ENCODE measurements at regions not wholly inside any gene's neighbourhood (a gene's known extent, or its start where the extent isn't known, plus 50 kb on each side); places are given as distances from the start of the nearest gene placed in this dataset.

GRCh38 chr6:14690120-14691056 lies 555.5 kb upstream of the JARID2 start:
- intact Hi-C loops (cut with DNase I; ENCODE audit: low total_unique reads) (no loop called here), in situ Hi-C loops (cut with MboI; ENCODE audit: low sequenced_read_pairs in 4 of 4) (no loop called here)
- no peaks in the 10 kb centered on the region for H3K9me3 ChIP-seq
- H3K27me3 ChIP-seq, result no peaks in the 10 kb centered on the region
- H3K36me3 ChIP-seq, result no peaks in the 10 kb centered on the region
- DNase-seq (no peak), ATAC-seq (no peak)
- no peak overlapping the region for H3K27ac ChIP-seq
- H3K4me1 ChIP-seq, result no peaks in the 10 kb centered on the region
- TF ChIP-seq CTCF (IDR thresholded peaks at IDR 0.05 in 4 of 5, conservative IDR thresholded peaks at IDR 0.05 in 1 of 5) (no peak), POLR2A (IDR thresholded peaks at IDR 0.05) (no peak)
- no peak overlapping the region for H3K4me3 ChIP-seq

GRCh38 chr6:14692208-14692607 lies 553.7 kb upstream of the JARID2 start:
- no peaks in the 10 kb centered on the region for H3K27me3 ChIP-seq
- H3K9me3 ChIP-seq, result no peaks in the 10 kb centered on the region
- no peaks in the 10 kb centered on the region for H3K4me1 ChIP-seq
- TF ChIP-seq CTCF (IDR thresholded peaks at IDR 0.05 in 4 of 5, conservative IDR thresholded peaks at IDR 0.05 in 1 of 5), result no peak
- no peak for TF ChIP-seq POLR2A (IDR thresholded peaks at IDR 0.05)
- no peaks in the 10 kb centered on the region for H3K36me3 ChIP-seq
- no peak overlapping the region for H3K27ac ChIP-seq
- in situ Hi-C loops (cut with MboI; ENCODE audit: low sequenced_read_pairs in 4 of 4) (no loop called here), intact Hi-C loops (cut with DNase I; ENCODE audit: low total_unique reads) (no loop called here)
- H3K4me3 ChIP-seq, result no peak overlapping the region
- no peak for ATAC-seq
- no peak for DNase-seq

GRCh38 chr6:14693301-14694192 lies 552.3 kb upstream of the JARID2 start:
- ATAC-seq, result no peak
- DNase-seq, result no peak
- Histone ChIP-seq H3K27me3 (no peaks in the 10 kb centered on the region), H3K9me3 (no peaks in the 10 kb centered on the region), H3K4me1 (no peaks in the 10 kb centered on the region), H3K4me3 (no peak overlapping the region), H3K36me3 (no peaks in the 10 kb centered on the region), H3K27ac (no peak overlapping the region)
- intact Hi-C loops (cut with DNase I; ENCODE audit: low total_unique reads), result no loop called here
- TF ChIP-seq CTCF (IDR thresholded peaks at IDR 0.05 in 4 of 5, conservative IDR thresholded peaks at IDR 0.05 in 1 of 5), result no peak
- no peak for TF ChIP-seq POLR2A (IDR thresholded peaks at IDR 0.05)
- in situ Hi-C loops (cut with MboI; ENCODE audit: low sequenced_read_pairs in 4 of 4), result no loop called here

GRCh38 chr6:14694308-14694707 lies 551.6 kb upstream of the JARID2 start:
- DNase-seq (no peak), ATAC-seq (no peak)
- Histone ChIP-seq H3K27me3 (no peaks in the 10 kb centered on the region), H3K9me3 (no peaks in the 10 kb centered on the region), H3K4me1 (no peaks in the 10 kb centered on the region), H3K36me3 (no peaks in the 10 kb centered on the region), H3K27ac (no peak overlapping the region), H3K4me3 (no peak overlapping the region)
- intact Hi-C loops (cut with DNase I; ENCODE audit: low total_unique reads), result no loop called here
- in situ Hi-C loops (cut with MboI; ENCODE audit: low sequenced_read_pairs in 4 of 4), result no loop called here
- TF ChIP-seq CTCF (IDR thresholded peaks at IDR 0.05 in 4 of 5, conservative IDR thresholded peaks at IDR 0.05 in 1 of 5), result no peak
- no peak for TF ChIP-seq POLR2A (IDR thresholded peaks at IDR 0.05)
